HCT116 (cell line): ENCODE measurements at regions not wholly inside any gene's neighbourhood (a gene's known extent, or its start where the extent isn't known, plus 50 kb on each side); places are given as distances from the start of the nearest gene placed in this dataset.

Experiments
- ATAC-seq: fragments of 200-7000 bp; cut with Tn5 transposase; 2 replicates; pipeline ENCODE4 v1.9.1; 2020; ENCODE audit warnings: mild to moderate bottlenecking, moderate library complexity
- BruUV-seq: library from RNA; stranded (reverse); fragments of 400-500 nt; replicated peaks from 2 replicates; lab custom pipeline; 2021; lab: Mats Ljungman, UMichigan
- CTCF ChIA-PET: fragments of 300-600 bp; sonication (Branson Sonifier 250); formaldehyde crosslinking; loops from one replicate; lab custom pipeline; 2021; ENCODE audit warnings: antibody characterized with exemption; lab: Charles Lee
- POLR2A ChIA-PET: fragments of 300-600, 350-600 bp; sonication (Branson Sonifier 250); formaldehyde crosslinking; loops from one replicate; lab custom pipeline; 2021; ENCODE audit warnings: antibody characterized with exemption; lab: Charles Lee
- RAD21 ChIA-PET, 2 experiments: fragments of 300-600 bp; sonication (Branson Sonifier 250); formaldehyde crosslinking; loops; one replicate each; lab custom pipeline; 2023; ENCODE audit warnings: low total read pairs in 2 of 2; ENCODE audit not compliant: uncharacterized antibody in 2 of 2, unreplicated experiment in 2 of 2, low non-redundant PET in 1 of 2; lab: Charles Lee
- DNase-seq: peaks from one replicate; pipeline ENCODE4 v3.0.0-alpha.2; 2010; ENCODE audit warnings: low read depth, low spot score
- H2AFZ ChIP-seq: fragments of 200-600 bp; shearing (Covaris generic), sonication (generic); 2 replicates; pipeline ENCODE4 v1.6.1; 2017; ENCODE audit warnings: low read depth, mixed run types, mixed read lengths, antibody characterized with exemption, low read length; ENCODE audit not compliant: poor library complexity, severe bottlenecking
- H3K27ac ChIP-seq: 2 replicates; pipeline ENCODE4 v1.5.1; 2012; ENCODE audit warnings: low read depth, low read length
- H3K27me3 ChIP-seq: fragments of 200-600 bp; sonication (generic); 2 replicates; pipeline ENCODE4 v1.6.1; 2016; ENCODE audit warnings: mixed run types, low read length, mixed read lengths; ENCODE audit not compliant: insufficient read depth
- H3K36me3 ChIP-seq, 2 experiments: fragments of 200-500 bp in 1 of 2; fragments of 200-600 bp in 1 of 2; sonication (Bioruptor generic) in 1 of 2; sonication (generic) in 1 of 2; 2 replicates each; pipeline versions ENCODE4 v1.5.1 to v1.6.1; 2014 to 2016; ENCODE audit warnings: low read length in 2 of 2, inconsistent platforms in 1 of 2, mixed read lengths in 1 of 2, mixed run types in 1 of 2; ENCODE audit not compliant: insufficient read depth in 2 of 2, control insufficient read depth in 1 of 2
- H3K4me1 ChIP-seq, 2 experiments: fragments of 200-600 bp in 1 of 2; sonication (generic) in 1 of 2; 2 replicates each; pipeline versions ENCODE4 v1.5.1 to v1.6.1; 2012 to 2017; ENCODE audit warnings: low read length in 2 of 2, inconsistent platforms in 1 of 2, mild to moderate bottlenecking in 1 of 2, mixed read lengths in 1 of 2, mixed run types in 1 of 2, moderate library complexity in 1 of 2; ENCODE audit not compliant: insufficient read depth in 2 of 2, control insufficient read depth in 1 of 2
- H3K4me2 ChIP-seq: fragments of 200-600 bp; sonication (generic); 2 replicates; pipeline ENCODE4 v1.6.1; 2017; ENCODE audit warnings: mixed run types, low read length, mixed read lengths
- H3K4me3 ChIP-seq, 2 experiments: fragments of 200-600 bp in 1 of 2; sonication (generic) in 1 of 2; replicated peaks in 1 of 2; 2 replicates each; pipeline ENCODE4 v1.5.1; 2011 to 2016; ENCODE audit warnings: low read length in 2 of 2, control low read depth in 1 of 2, low read depth in 1 of 2, mild to moderate bottlenecking in 1 of 2, mixed read lengths in 1 of 2, mixed run types in 1 of 2
- H3K79me2 ChIP-seq: fragments of 200-600 bp; sonication (generic); 2 replicates; pipeline ENCODE4 v1.6.1; 2017; ENCODE audit warnings: mild to moderate bottlenecking, mixed run types, low read length, moderate library complexity, mixed read lengths; ENCODE audit not compliant: insufficient read depth
- H3K9ac ChIP-seq: fragments of 200-600 bp; sonication (generic); 2 replicates; pipeline ENCODE4 v1.6.1; 2016; ENCODE audit warnings: low read length, mixed read lengths
- H3K9me2 ChIP-seq: fragments of 200-600 bp; sonication (generic), shearing (Covaris generic); 2 replicates; pipeline ENCODE4 v1.6.1; 2017; ENCODE audit warnings: mixed run types, mild to moderate bottlenecking, moderate library complexity; ENCODE audit not compliant: insufficient read depth
- H3K9me3 ChIP-seq, 2 experiments: fragments of 200-500 bp in 1 of 2; fragments of 200-600 bp in 1 of 2; sonication (Bioruptor generic) in 1 of 2; sonication (generic) in 1 of 2; 2 replicates each; pipeline ENCODE4 v1.6.1; 2014 to 2017; ENCODE audit warnings: low read length in 2 of 2, mixed read lengths in 2 of 2, inconsistent platforms in 1 of 2, low read depth in 1 of 2, mild to moderate bottlenecking in 1 of 2, mixed run types in 1 of 2, moderate library complexity in 1 of 2; ENCODE audit not compliant: control insufficient read depth in 1 of 2, insufficient read depth in 1 of 2
- H4K20me1 ChIP-seq: fragments of 200-600 bp; sonication (generic), shearing (Covaris generic); 2 replicates; pipeline ENCODE4 v1.6.1; 2017; ENCODE audit warnings: mixed run types, mild to moderate bottlenecking, moderate library complexity; ENCODE audit not compliant: insufficient read depth
- CEBPB ChIP-seq: IDR thresholded peaks from 2 replicates; pipeline ENCODE4 v1.6.1; 2012; ENCODE audit warnings: low read depth
- EGR1 ChIP-seq: IDR thresholded peaks from 2 replicates; pipeline ENCODE4 v1.6.1; 2012; ENCODE audit warnings: low read depth
- ELF1 ChIP-seq: IDR thresholded peaks from 2 replicates; pipeline ENCODE4 v1.6.1; 2012; ENCODE audit warnings: low read depth, borderline replicate concordance
- EZH2 ChIP-seq: fragments of 200-600 bp; sonication (generic); IDR thresholded peaks from 2 replicates; pipeline ENCODE4 v1.6.1; 2017; ENCODE audit warnings: antibody characterized with exemption, mixed run types
- JUND ChIP-seq: IDR thresholded peaks from 2 replicates; pipeline ENCODE4 v1.6.1; 2012
- POLR2A ChIP-seq: IDR thresholded peaks from 2 replicates; pipeline ENCODE4 v1.7.0; 2011; ENCODE audit warnings: borderline replicate concordance; ENCODE audit not compliant: insufficient read depth, insufficient read length; ENCODE audit errors: extremely low read depth
- POLR2AphosphoS5 ChIP-seq: IDR thresholded peaks from 2 replicates; pipeline ENCODE4 v1.6.1; 2011; ENCODE audit warnings: mild to moderate bottlenecking, low read depth, low read length, moderate library complexity
- RAD21 ChIP-seq: IDR thresholded peaks from 2 replicates; pipeline ENCODE4 v1.6.1; 2012; ENCODE audit warnings: low read depth, mild to moderate bottlenecking
- REST ChIP-seq: IDR thresholded peaks from 2 replicates; pipeline ENCODE4 v1.6.1; 2012; ENCODE audit warnings: low read depth
- SP1 ChIP-seq: IDR thresholded peaks from 2 replicates; pipeline ENCODE4 v1.6.1; 2012; ENCODE audit warnings: low read depth
- SRF ChIP-seq: IDR thresholded peaks from 2 replicates; pipeline ENCODE4 v1.6.1; 2012; ENCODE audit warnings: low read depth
- TCF7L2 ChIP-seq: IDR thresholded peaks from 2 replicates; pipeline ENCODE4 v1.7.0; 2011; ENCODE audit warnings: borderline replicate concordance, inconsistent platforms; ENCODE audit not compliant: insufficient read depth, insufficient read length; ENCODE audit errors: extremely low read depth
- YY1 ChIP-seq: IDR thresholded peaks from 2 replicates; pipeline ENCODE4 v1.6.1; 2011; ENCODE audit warnings: low read length, low read depth, moderate library complexity, mild to moderate bottlenecking; ENCODE audit not compliant: insufficient replicate concordance; ENCODE audit errors: extremely low read depth
- ZFX ChIP-seq: fragments of 450-650 bp; IDR thresholded peaks from 2 replicates; pipeline ENCODE4 v1.6.1; 2017
- ZNF274 ChIP-seq: fragments of 200-500 bp; sonication (Bioruptor generic); IDR thresholded peaks from 2 replicates; pipeline ENCODE4 v1.6.1; 2014; ENCODE audit warnings: mild to moderate bottlenecking, low read depth, low read length, inconsistent platforms
- intact Hi-C: fragments of 100-400 bp; cut with micrococcal nuclease; formaldehyde crosslinking; loops from 2 replicates; pipeline ENCODE4 v1.10.0; 2022
- TF ChIP-seq, protein P1 (sequence below): IDR thresholded peaks from 2 replicates; pipeline ENCODE4 v1.6.1; 2011; ENCODE audit warnings: mild to moderate bottlenecking, low read length, moderate library complexity; ENCODE audit not compliant: insufficient replicate concordance; ENCODE audit errors: extremely low read depth
- TF ChIP-seq, protein P2 (sequence below), 3 experiments: fragments of 200-600 bp in 1 of 3; sonication (generic) in 1 of 3; IDR thresholded peaks in 2 of 3; conservative IDR thresholded peaks in 1 of 3; 2 replicates each; pipeline ENCODE4 v1.5.1; 2012 to 2017; ENCODE audit warnings: low read depth in 2 of 3, low read length in 2 of 3, antibody characterized with exemption in 1 of 3, borderline replicate concordance in 1 of 3, control low read depth in 1 of 3, mild to moderate bottlenecking in 1 of 3, mixed read lengths in 1 of 3, mixed run types in 1 of 3, moderate library complexity in 1 of 3; ENCODE audit not compliant: insufficient read depth in 1 of 3
- TF ChIP-seq, protein P3 (sequence below): IDR thresholded peaks from 2 replicates; pipeline ENCODE4 v1.6.1; 2012

DNA sequence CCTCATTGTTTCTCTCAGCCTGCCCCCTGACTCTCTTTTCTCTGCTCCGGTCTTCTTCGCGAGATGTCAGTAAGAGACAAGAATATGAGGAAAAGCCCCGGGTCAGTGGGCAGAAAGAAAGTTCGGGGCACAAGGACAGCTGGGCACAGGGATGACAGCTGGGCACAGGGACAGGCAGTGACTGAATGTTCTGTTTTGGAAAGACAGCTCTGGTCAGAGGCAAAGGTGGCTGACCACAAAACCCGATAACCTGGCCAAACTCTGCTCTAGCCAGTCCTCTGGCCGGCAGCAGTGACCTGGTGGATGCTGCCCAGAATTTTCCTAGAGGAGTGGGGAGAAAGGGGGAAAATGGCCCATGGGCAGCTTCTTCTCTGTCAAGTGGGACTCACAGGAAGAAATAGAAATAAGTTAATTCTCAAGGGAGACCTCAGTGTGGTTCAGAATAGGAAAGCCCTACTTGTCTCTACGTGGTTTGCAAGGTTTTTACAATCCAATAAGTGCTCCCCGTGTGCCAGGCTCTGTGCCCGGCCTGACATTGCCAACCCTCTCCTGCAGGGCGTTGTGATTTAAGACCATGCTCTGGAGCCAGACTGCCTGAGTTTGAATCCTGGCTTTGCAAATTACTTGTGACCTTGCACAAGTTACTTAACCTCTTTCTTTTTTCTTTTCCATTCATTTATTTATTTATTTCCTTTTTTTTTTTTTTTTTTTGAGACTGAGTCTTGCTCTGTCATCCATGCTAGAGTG lies 110.6 kb upstream of the ZNF716 start (continued):
- TF ChIP-seq YY1 (no peak), ZFX (no peak)
- TF ChIP-seq, all 23 proteins: peak for 0

GRCh38 chr7:57342954-57343353 lies 107.0 kb upstream of the ZNF716 start:
- no peaks in the 10 kb centered on the region for H3K36me3 ChIP-seq
- POLR2A ChIA-PET: no interaction called here
- no peaks in the 10 kb centered on the region for H3K9me2 ChIP-seq
- H3K79me2 ChIP-seq: no peaks in the 10 kb centered on the region
- TF ChIP-seq CEBPB (no peak), EZH2 (no peak), EGR1 (no peak), ZFX (no peak), JUND (no peak), REST (no peak), ELF1 (no peak), SP1 (no peak), YY1 (no peak), SRF (no peak), POLR2A (no peak), RAD21 (no peak), ZNF274 (no peak), POLR2AphosphoS5 (no peak), TCF7L2 (no peak)
- TF ChIP-seq, protein P1, sequence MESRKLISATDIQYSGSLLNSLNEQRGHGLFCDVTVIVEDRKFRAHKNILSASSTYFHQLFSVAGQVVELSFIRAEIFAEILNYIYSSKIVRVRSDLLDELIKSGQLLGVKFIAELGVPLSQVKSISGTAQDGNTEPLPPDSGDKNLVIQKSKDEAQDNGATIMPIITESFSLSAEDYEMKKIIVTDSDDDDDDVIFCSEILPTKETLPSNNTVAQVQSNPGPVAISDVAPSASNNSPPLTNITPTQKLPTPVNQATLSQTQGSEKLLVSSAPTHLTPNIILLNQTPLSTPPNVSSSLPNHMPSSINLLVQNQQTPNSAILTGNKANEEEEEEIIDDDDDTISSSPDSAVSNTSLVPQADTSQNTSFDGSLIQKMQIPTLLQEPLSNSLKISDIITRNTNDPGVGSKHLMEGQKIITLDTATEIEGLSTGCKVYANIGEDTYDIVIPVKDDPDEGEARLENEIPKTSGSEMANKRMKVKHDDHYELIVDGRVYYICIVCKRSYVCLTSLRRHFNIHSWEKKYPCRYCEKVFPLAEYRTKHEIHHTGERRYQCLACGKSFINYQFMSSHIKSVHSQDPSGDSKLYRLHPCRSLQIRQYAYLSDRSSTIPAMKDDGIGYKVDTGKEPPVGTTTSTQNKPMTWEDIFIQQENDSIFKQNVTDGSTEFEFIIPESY: no peak
- TF ChIP-seq, protein P2, sequence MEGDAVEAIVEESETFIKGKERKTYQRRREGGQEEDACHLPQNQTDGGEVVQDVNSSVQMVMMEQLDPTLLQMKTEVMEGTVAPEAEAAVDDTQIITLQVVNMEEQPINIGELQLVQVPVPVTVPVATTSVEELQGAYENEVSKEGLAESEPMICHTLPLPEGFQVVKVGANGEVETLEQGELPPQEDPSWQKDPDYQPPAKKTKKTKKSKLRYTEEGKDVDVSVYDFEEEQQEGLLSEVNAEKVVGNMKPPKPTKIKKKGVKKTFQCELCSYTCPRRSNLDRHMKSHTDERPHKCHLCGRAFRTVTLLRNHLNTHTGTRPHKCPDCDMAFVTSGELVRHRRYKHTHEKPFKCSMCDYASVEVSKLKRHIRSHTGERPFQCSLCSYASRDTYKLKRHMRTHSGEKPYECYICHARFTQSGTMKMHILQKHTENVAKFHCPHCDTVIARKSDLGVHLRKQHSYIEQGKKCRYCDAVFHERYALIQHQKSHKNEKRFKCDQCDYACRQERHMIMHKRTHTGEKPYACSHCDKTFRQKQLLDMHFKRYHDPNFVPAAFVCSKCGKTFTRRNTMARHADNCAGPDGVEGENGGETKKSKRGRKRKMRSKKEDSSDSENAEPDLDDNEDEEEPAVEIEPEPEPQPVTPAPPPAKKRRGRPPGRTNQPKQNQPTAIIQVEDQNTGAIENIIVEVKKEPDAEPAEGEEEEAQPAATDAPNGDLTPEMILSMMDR (IDR thresholded peaks at IDR 0.05 in 2 of 3, conservative IDR thresholded peaks at IDR 0.05 in 1 of 3; ENCODE audit: borderline replicate concordance in 1 of 3, insufficient read depth in 1 of 3, low read depth in 2 of 3, low read length in 2 of 3): no peak
- TF ChIP-seq, protein P3, sequence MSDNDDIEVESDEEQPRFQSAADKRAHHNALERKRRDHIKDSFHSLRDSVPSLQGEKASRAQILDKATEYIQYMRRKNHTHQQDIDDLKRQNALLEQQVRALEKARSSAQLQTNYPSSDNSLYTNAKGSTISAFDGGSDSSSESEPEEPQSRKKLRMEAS: no peak
- no peak for ATAC-seq
- intact Hi-C loops: no loop called here
- H4K20me1 ChIP-seq: no peaks in the 10 kb centered on the region
- CTCF ChIA-PET: no interaction called here
- H3K9me3 ChIP-seq: peaks cover 3 to 7% of the 10 kb centered on the region in 2 experiments; a peak in 2 of 4 replicates
- no peaks in the 10 kb centered on the region for H3K27me3 ChIP-seq
- RAD21 ChIA-PET: no interaction called here
- no peak overlapping the region for H3K27ac ChIP-seq
- H3K4me1 ChIP-seq: no peaks in the 10 kb centered on the region
- no peak overlapping the region for H3K9ac ChIP-seq
- H3K4me2 ChIP-seq: no peak overlapping the region
- H2AFZ ChIP-seq: no peak overlapping the region
- DNase-seq: no peak
- no TSS peak for BruUV-seq
- no peak overlapping the region for H3K4me3 ChIP-seq
